HG03354 (cell line): ENCODE measurements at regions not wholly inside any gene's neighbourhood (a gene's known extent, or its start where the extent isn't known, plus 50 kb on each side); places are given as distances from the start of the nearest gene placed in this dataset.

Experiments used
- ATAC-seq: cut with Tn5 transposase; IDR thresholded peaks from one replicate; pipeline ENCODE4 v1.9.1; 2021; ENCODE audit warnings: mild to moderate bottlenecking; ENCODE audit not compliant: unreplicated experiment, poor library complexity, severe bottlenecking

DNA sequence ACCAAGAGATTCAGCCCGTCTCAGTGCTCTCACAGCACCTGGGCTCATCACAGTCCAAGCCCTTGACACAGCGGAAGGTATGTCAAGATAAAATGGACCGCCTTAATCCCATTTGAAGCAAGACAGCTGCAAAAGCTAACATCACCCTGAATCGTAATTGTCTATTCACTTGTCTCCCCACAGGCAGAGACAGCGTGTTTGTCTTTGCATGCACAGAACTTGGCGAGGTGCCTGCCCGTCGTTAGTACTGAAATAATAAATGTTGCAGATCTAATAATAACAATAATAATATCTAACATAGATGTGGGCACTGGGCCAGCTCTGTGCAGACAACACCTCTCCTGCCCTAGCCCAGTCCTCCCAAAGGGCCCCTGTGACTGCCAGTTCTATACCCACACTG is 271.7 kb downstream of the NPHP4 start:
- ATAC-seq, result no peak

GRCh38 chr1:5720045-5720444 is 272.2 kb downstream of the NPHP4 start:
- no peak for ATAC-seq

- no peak for ATAC-seq
Observed at GRCh38 chr1:5718831-5719632, 273.2 kb downstream of the NPHP4 start.

- no peak for ATAC-seq
Observed at GRCh38 chr1:5717031-5717682, 275.1 kb downstream of the NPHP4 start.

- no peak for ATAC-seq
Observed at GRCh38 chr1:5716126-5716525, 276.1 kb downstream of the NPHP4 start.

- no peak for ATAC-seq
Observed at GRCh38 chr1:5713101-5714010, 278.9 kb downstream of the NPHP4 start.

GRCh38 chr1:5711956-5712645 is 280.1 kb downstream of the NPHP4 start:
- no peak for ATAC-seq

GRCh38 chr1:5711079-5711478 is 281.1 kb downstream of the NPHP4 start:
- ATAC-seq, result no peak

DNA sequence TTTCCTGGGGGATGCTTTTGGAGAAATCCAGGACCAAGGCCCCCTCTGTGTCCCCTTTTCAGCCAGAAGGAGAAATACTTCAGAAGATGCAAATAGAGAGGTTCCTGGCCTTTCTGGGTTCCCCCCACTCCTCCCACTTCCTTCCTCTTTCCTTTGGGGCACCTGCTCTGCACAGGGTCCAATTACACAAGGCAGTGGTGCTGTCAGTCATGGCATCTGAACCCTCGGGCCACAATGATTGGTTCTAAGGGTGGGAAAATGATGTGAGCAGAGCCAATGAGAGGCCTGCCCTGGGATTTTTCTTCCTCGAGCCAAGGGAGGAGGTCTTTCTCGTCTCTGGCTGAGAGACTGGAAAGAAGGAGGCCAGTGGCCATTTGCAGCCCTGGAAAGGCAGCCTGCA is 282.2 kb downstream of the NPHP4 start:
- no peak for ATAC-seq

- ATAC-seq, result no peak
Observed at GRCh38 chr1:5709461-5709975, 282.7 kb downstream of the NPHP4 start.

GRCh38 chr1:5708346-5709245 is 283.6 kb downstream of the NPHP4 start:
- no peak for ATAC-seq

DNA sequence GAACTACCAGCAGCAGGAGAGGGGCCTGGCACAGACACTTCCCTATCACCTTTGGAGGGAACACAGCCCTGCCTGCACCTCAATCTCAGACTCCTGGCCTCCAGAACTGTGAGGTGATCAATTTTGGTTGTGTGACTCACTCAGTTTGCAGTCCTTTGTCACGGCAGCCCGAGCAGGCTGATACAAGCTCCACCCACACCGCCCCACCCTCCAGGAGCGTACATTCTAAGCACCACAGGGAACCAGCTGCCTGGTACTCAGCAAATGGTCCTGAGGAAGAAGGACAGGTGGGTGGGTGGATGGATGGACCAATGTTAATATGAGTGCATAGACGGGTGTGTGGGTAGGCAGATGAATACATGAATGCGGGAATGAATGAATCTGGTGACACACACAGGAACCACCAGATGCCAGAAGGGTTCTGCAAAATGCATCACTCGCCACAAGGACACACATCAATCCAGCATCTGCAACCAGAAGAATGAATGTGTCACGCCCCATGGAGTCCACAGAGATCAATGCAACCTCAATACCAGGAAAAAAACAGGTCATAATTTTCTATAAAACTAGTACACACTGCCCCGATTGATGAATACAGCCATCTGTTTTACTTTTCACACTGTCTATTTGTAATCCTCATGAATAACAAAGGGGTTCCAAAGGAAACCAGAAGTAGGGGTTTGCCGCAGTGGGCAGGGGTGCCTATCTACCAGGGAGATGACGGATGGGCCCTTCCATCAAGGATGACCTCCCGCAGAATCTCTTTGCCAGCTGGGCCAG is 284.5 kb downstream of the NPHP4 start:
- ATAC-seq, result no peak

DNA sequence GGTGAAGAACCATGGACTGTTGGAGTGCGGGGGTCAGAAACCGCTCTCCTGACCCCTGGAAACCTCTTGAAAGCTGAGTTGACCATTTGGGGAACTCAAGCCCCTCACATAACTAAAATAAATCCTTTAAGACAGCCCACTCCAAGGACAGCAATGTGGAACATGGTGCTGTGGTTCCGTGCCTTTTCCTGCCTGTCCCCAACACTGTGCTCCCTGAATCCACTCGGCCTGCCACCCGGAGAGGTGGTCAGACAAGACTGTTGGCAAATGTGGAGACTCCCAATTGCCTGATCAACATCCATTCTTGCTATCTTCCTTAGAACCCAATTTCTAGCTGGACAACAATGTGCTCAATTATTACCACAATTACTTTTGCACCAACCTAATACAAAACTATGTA is 286.0 kb downstream of the NPHP4 start:
- ATAC-seq, result no peak

DNA sequence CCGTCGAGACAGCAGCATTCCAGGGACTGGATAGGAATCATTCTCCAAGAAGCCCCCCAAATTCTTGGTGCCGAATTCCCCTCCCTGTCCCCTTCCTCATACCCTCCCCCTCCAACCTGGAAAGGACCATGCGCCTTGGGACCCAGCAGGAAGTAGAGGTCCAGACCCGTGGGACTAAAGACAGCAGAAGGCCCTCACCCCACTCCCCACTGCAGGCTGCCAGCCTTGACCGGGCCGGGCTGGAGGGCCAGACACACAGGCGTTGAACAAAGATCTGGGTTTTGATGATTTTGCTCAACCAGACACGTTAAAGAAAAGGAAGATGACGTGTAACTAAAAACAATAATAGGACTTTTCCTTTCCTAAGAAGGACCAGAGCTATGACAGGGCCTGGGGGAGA is 286.5 kb downstream of the NPHP4 start:
- no peak for ATAC-seq

DNA sequence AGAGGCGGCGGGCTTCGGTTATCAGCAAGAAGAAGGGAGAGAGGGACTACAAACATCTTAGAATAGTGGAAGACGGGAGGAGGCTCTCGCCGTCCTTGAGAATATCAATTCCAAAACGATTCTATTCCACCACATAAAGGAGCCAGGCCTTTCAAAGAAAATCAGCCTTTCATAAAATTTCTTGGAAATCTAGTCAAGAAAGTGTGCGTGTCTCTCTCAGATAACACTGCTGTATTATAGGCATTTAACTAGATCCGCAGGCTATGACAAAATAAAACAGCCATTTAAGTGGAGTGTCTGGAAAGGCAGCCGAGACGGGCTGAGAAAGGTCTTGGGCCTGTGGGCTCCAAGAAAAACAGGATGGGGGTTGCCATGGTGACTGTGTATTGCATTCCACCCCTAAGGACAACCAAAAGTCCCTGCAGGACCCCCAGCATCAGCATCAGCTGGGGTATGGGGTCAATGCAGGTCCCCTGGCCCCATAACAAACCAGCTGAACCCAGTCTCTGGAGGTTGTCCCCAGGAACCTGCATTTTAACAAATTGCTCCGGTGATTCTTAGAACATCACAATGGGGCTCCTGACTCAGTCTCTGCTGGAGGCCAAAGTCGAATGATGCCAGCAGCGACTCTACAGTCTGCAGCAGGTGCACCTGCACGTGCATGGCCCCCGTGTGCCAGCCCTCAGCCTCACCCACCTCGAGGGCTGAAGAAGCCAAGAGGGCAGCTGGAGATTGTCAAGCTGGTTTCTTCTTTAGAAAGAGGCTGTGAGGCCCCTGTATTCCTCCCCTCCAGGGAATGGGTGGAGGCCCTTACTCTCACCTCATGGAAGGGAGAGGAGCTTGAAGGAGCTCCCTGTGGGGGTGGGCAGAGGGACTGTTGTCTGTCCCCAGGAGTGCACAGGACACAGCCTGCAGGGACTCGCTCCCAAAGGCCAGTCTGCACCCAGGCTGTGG is 287.4 kb downstream of the NPHP4 start:
- no peak for ATAC-seq

DNA sequence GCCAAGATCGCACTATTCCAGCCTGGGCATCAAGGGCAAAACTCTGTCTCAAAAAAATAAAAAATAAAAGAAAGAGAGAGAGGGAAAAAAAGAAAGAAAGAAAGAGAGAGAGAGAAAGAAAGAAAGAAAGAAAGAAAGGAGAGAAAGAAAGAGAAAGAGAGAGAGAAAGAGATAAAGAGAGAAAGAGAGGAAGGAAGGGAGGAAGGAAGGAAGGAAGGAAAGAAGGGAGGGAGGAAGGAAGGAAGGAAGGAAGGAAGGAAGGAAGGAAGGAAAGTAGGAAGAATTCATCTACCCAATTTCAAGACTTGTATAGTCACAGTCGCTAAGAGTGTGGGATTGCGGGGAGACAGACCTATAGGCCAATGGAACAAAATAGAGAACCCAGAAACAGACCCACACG is 290.6 kb downstream of the NPHP4 start:
- no peak for ATAC-seq

GRCh38 chr1:5693568-5693967 is 298.7 kb downstream of the NPHP4 start:
- ATAC-seq, result no peak
